ENCODE measurements at regions not wholly inside any gene's neighbourhood (a gene's known extent, or its start where the extent isn't known, plus 50 kb on each side); places are given as distances from the start of the nearest gene placed in this dataset.

- POLR2A ChIA-PET, result no interaction called here
- Mint-ChIP-seq H3K4me1 (ENCODE audit: low read depth) (no peaks in the 10 kb centered on the region), H3K27me3 (ENCODE audit: low read depth) (no peaks in the 10 kb centered on the region), H3K36me3 (ENCODE audit: low read depth) (no peaks in the 10 kb centered on the region), H3K27ac (no peak overlapping the region), H3K4me3 (no peak overlapping the region), H3K9me3 (ENCODE audit: insufficient read depth) (no peaks in the 10 kb centered on the region)
- DNase-seq (no peak), ATAC-seq (no peak)
- CTCF ChIA-PET, result no interaction called here
Observed at GRCh38 chr2:6394276-6394675, 471.4 kb downstream of the CMPK2 start.

GRCh38 chr2:6398421-6398820, 467.3 kb downstream of the CMPK2 start:
- H3K36me3 Mint-ChIP-seq (ENCODE audit: low read depth), result no peaks in the 10 kb centered on the region
- DNase-seq, result no peak
- no peaks in the 10 kb centered on the region for H3K27me3 Mint-ChIP-seq (ENCODE audit: low read depth)
- no peak overlapping the region for H3K27ac Mint-ChIP-seq
- no peaks in the 10 kb centered on the region for H3K4me1 Mint-ChIP-seq (ENCODE audit: low read depth)
- no peaks in the 10 kb centered on the region for H3K9me3 Mint-ChIP-seq (ENCODE audit: insufficient read depth)
- no peak for ATAC-seq
- POLR2A ChIA-PET, result no interaction called here
- CTCF ChIA-PET, result no interaction called here
- no peak overlapping the region for H3K4me3 Mint-ChIP-seq

GRCh38 chr2:6401301-6401700, 464.4 kb downstream of the CMPK2 start:
- POLR2A ChIA-PET, result no interaction called here
- H3K27ac Mint-ChIP-seq, result no peak overlapping the region
- CTCF ChIA-PET, result no interaction called here

GRCh38 chr2:6408057-6408456, 457.6 kb downstream of the CMPK2 start:
- ATAC-seq, result no peak
- Mint-ChIP-seq H3K27me3 (ENCODE audit: low read depth) (no peaks in the 10 kb centered on the region), H3K4me1 (ENCODE audit: low read depth) (no peaks in the 10 kb centered on the region), H3K4me3 (no peak overlapping the region), H3K27ac (no peak overlapping the region), H3K36me3 (ENCODE audit: low read depth) (no peaks in the 10 kb centered on the region), H3K9me3 (ENCODE audit: insufficient read depth) (no peaks in the 10 kb centered on the region)
- no peak for DNase-seq
- POLR2A ChIA-PET, result no interaction called here
- CTCF ChIA-PET, result no interaction called here

More at GRCh38 chr2:6401301-6401700, 464.4 kb downstream of the CMPK2 start:
- H3K9me3 Mint-ChIP-seq (ENCODE audit: insufficient read depth), result no peaks in the 10 kb centered on the region
- H3K36me3 Mint-ChIP-seq (ENCODE audit: low read depth), result no peaks in the 10 kb centered on the region
- ATAC-seq (no peak), DNase-seq (no peak)
- no peaks in the 10 kb centered on the region for H3K27me3 Mint-ChIP-seq (ENCODE audit: low read depth)
- no peak overlapping the region for H3K4me3 Mint-ChIP-seq
- H3K4me1 Mint-ChIP-seq (ENCODE audit: low read depth), result no peaks in the 10 kb centered on the region

- Mint-ChIP-seq H3K27me3 (ENCODE audit: low read depth) (no peaks in the 10 kb centered on the region), H3K4me1 (ENCODE audit: low read depth) (no peaks in the 10 kb centered on the region), H3K4me3 (no peak overlapping the region), H3K9me3 (ENCODE audit: insufficient read depth) (no peaks in the 10 kb centered on the region), H3K36me3 (ENCODE audit: low read depth) (no peaks in the 10 kb centered on the region), H3K27ac (no peak overlapping the region)
- DNase-seq (no peak), ATAC-seq (no peak)
- ChIA-PET POLR2A (no interaction called here), CTCF (no interaction called here)
Observed at GRCh38 chr2:6410313-6410712, 455.4 kb downstream of the CMPK2 start.

- no peaks in the 10 kb centered on the region for H3K4me1 Mint-ChIP-seq (ENCODE audit: low read depth)
- no peak overlapping the region for H3K4me3 Mint-ChIP-seq
- DNase-seq (no peak), ATAC-seq (no peak)
- POLR2A ChIA-PET, result no interaction called here
- no peak overlapping the region for H3K27ac Mint-ChIP-seq
- no peaks in the 10 kb centered on the region for H3K27me3 Mint-ChIP-seq (ENCODE audit: low read depth)
- H3K9me3 Mint-ChIP-seq (ENCODE audit: insufficient read depth), result no peaks in the 10 kb centered on the region
- CTCF ChIA-PET, result no interaction called here
- no peaks in the 10 kb centered on the region for H3K36me3 Mint-ChIP-seq (ENCODE audit: low read depth)
Observed at GRCh38 chr2:6412533-6413091, 453.1 kb downstream of the CMPK2 start.

GRCh38 chr2:6417050-6417449, 448.7 kb downstream of the CMPK2 start:
- ATAC-seq (no peak), DNase-seq (no peak)
- Mint-ChIP-seq H3K9me3 (ENCODE audit: insufficient read depth) (no peaks in the 10 kb centered on the region), H3K4me3 (no peak overlapping the region), H3K36me3 (ENCODE audit: low read depth) (no peaks in the 10 kb centered on the region), H3K4me1 (ENCODE audit: low read depth) (no peaks in the 10 kb centered on the region), H3K27me3 (ENCODE audit: low read depth) (no peaks in the 10 kb centered on the region), H3K27ac (no peak overlapping the region)
- ChIA-PET CTCF (no interaction called here), POLR2A (interaction anchor here (0.7 kb wide), 1 partner anchor 10 kb away, joined by 3 read pairs; no protein-coding TSS in a partner anchor)

GRCh38 chr2:6418291-6418690, 447.4 kb downstream of the CMPK2 start:
- Mint-ChIP-seq H3K27ac (no peak overlapping the region), H3K4me1 (ENCODE audit: low read depth) (no peaks in the 10 kb centered on the region), H3K27me3 (ENCODE audit: low read depth) (no peaks in the 10 kb centered on the region), H3K9me3 (ENCODE audit: insufficient read depth) (no peaks in the 10 kb centered on the region), H3K36me3 (ENCODE audit: low read depth) (no peaks in the 10 kb centered on the region), H3K4me3 (no peak overlapping the region)
- no peak for DNase-seq
- ChIA-PET CTCF (no interaction called here), POLR2A (no interaction called here)
- no peak for ATAC-seq

GRCh38 chr2:6421138-6421730, 444.5 kb downstream of the CMPK2 start:
- Mint-ChIP-seq H3K4me1 (ENCODE audit: low read depth) (no peaks in the 10 kb centered on the region), H3K9me3 (ENCODE audit: insufficient read depth) (no peaks in the 10 kb centered on the region)

GRCh38 chr2:6421888-6422287, 443.8 kb downstream of the CMPK2 start:
- H3K27me3 Mint-ChIP-seq (ENCODE audit: low read depth), result no peaks in the 10 kb centered on the region
- CTCF ChIA-PET, result no interaction called here
- H3K36me3 Mint-ChIP-seq (ENCODE audit: low read depth), result no peaks in the 10 kb centered on the region
- POLR2A ChIA-PET, result no interaction called here
- DNase-seq (no peak), ATAC-seq (no peak)
- no peaks in the 10 kb centered on the region for H3K4me1 Mint-ChIP-seq (ENCODE audit: low read depth)
- no peaks in the 10 kb centered on the region for H3K9me3 Mint-ChIP-seq (ENCODE audit: insufficient read depth)
- no peak overlapping the region for H3K27ac Mint-ChIP-seq
- H3K4me3 Mint-ChIP-seq, result no peak overlapping the region

More at GRCh38 chr2:6421138-6421730, 444.5 kb downstream of the CMPK2 start:
- H3K36me3 Mint-ChIP-seq (ENCODE audit: low read depth), result no peaks in the 10 kb centered on the region
- H3K27ac Mint-ChIP-seq, result no peak overlapping the region
- ATAC-seq (no peak), DNase-seq (no peak)
- H3K4me3 Mint-ChIP-seq, result no peak overlapping the region
- H3K27me3 Mint-ChIP-seq (ENCODE audit: low read depth), result no peaks in the 10 kb centered on the region
- CTCF ChIA-PET, result no interaction called here
- POLR2A ChIA-PET, result no interaction called here

- no peaks in the 10 kb centered on the region for H3K27me3 Mint-ChIP-seq (ENCODE audit: low read depth)
- H3K9me3 Mint-ChIP-seq (ENCODE audit: insufficient read depth), result no peaks in the 10 kb centered on the region
- ATAC-seq (no peak), DNase-seq (no peak)
- no peaks in the 10 kb centered on the region for H3K4me1 Mint-ChIP-seq (ENCODE audit: low read depth)
- no peaks in the 10 kb centered on the region for H3K36me3 Mint-ChIP-seq (ENCODE audit: low read depth)
- ChIA-PET POLR2A (no interaction called here), CTCF (no interaction called here)
- H3K27ac Mint-ChIP-seq, result no peak overlapping the region
- H3K4me3 Mint-ChIP-seq, result no peak overlapping the region
Observed at GRCh38 chr2:6423157-6423556, 442.6 kb downstream of the CMPK2 start.

- ChIA-PET CTCF (no interaction called here), POLR2A (no interaction called here)
- Mint-ChIP-seq H3K4me3 (no peak overlapping the region), H3K27ac (no peak overlapping the region), H3K9me3 (ENCODE audit: insufficient read depth) (no peaks in the 10 kb centered on the region), H3K36me3 (ENCODE audit: low read depth) (no peaks in the 10 kb centered on the region), H3K27me3 (ENCODE audit: low read depth) (no peaks in the 10 kb centered on the region), H3K4me1 (ENCODE audit: low read depth) (no peaks in the 10 kb centered on the region)
- ATAC-seq, result no peak
- no peak for DNase-seq
Observed at GRCh38 chr2:6423944-6424343, 441.8 kb downstream of the CMPK2 start.

GRCh38 chr2:6425032-6425431, 440.7 kb downstream of the CMPK2 start:
- ATAC-seq (no peak), DNase-seq (no peak)
- H3K27me3 Mint-ChIP-seq (ENCODE audit: low read depth), result no peaks in the 10 kb centered on the region
- H3K4me1 Mint-ChIP-seq (ENCODE audit: low read depth), result no peaks in the 10 kb centered on the region
- no peak overlapping the region for H3K27ac Mint-ChIP-seq
- no peak overlapping the region for H3K4me3 Mint-ChIP-seq
- ChIA-PET POLR2A (no interaction called here), CTCF (no interaction called here)
- no peaks in the 10 kb centered on the region for H3K36me3 Mint-ChIP-seq (ENCODE audit: low read depth)
- H3K9me3 Mint-ChIP-seq (ENCODE audit: insufficient read depth), result no peaks in the 10 kb centered on the region

All from activated CD8-positive, alpha-beta T cell treated with anti-CD3 and anti-CD28 coated beads, Interleukin-2, amount 10 ng/mL, durations not matched to agents 7 days and 5 days (primary cell).